AG04450 (cell line): ENCODE measurements at regions not wholly inside any gene's neighbourhood (a gene's known extent, or its start where the extent isn't known, plus 50 kb on each side); places are given as distances from the start of the nearest gene placed in this dataset.
"Not testable (repeated sequence)": the region's sequence is repeated elsewhere in the genome, so short reads cannot be mapped to it uniquely, and the experiment has no call there.

Experiments used
- CTCF ChIA-PET: fragments of 300-600, 350-600 bp; formaldehyde crosslinking; extraction: SDS; loops from one replicate; lab custom pipeline; 2022; ENCODE audit warnings: antibody characterized with exemption, inconsistent platforms; lab: Charles Lee
- POLR2A ChIA-PET: fragments of 350-600 bp; formaldehyde crosslinking; extraction: SDS; loops from one replicate; lab custom pipeline; 2021; ENCODE audit warnings: antibody characterized with exemption, inconsistent platforms; lab: Yijun Ruan, JAX
- DNase-seq: peaks from one replicate; pipeline ENCODE4 v3.0.0-alpha.2; 2011; ENCODE audit warnings: low read depth, low spot score
- H3K27ac ChIP-seq: one replicate; pipeline ENCODE4 v1.5.1; 2012; ENCODE audit warnings: low read depth, low read length, control low read depth
- H3K27me3 ChIP-seq: one replicate; pipeline ENCODE4 v1.6.0; 2012; ENCODE audit warnings: low read length; ENCODE audit not compliant: control insufficient read depth, insufficient read depth
- H3K4me3 ChIP-seq: 2 replicates; pipeline ENCODE4 v1.5.1; 2011; ENCODE audit warnings: mild to moderate bottlenecking, low read depth, low read length, control low read depth
- H3K9me3 ChIP-seq: 2 replicates; pipeline ENCODE4 v1.5.1; 2012; ENCODE audit warnings: low read length; ENCODE audit not compliant: control insufficient read depth, insufficient read depth
- CTCF ChIP-seq: IDR thresholded peaks from 2 replicates; pipeline ENCODE4 v1.5.1; 2011; ENCODE audit warnings: low read depth, low read length, control low read depth, inconsistent platforms

GRCh38 chr10:37520488-37520887 lies 336.9 kb downstream of the ZNF248 start:
- Histone ChIP-seq H3K27me3 (no peaks in the 10 kb centered on the region), H3K9me3 (peaks cover 21% of the 10 kb centered on the region), H3K27ac (no peak overlapping the region), H3K4me3 (no peak overlapping the region)
- no peak for DNase-seq
- POLR2A ChIA-PET: no interaction called here
- CTCF ChIA-PET: no interaction called here
- no peak for TF ChIP-seq CTCF

GRCh38 chr10:37510520-37510919 lies 346.9 kb downstream of the ZNF248 start:
- H3K27ac ChIP-seq, H3K4me3 ChIP-seq, H3K27me3 ChIP-seq, H3K9me3 ChIP-seq, DNase-seq, CTCF ChIA-PET, POLR2A ChIA-PET: not testable (repeated sequence)

- no peak for DNase-seq
- no peak for TF ChIP-seq CTCF
- Histone ChIP-seq H3K27ac (no peak overlapping the region), H3K4me3 (no peak overlapping the region), H3K27me3 (no peaks in the 10 kb centered on the region), H3K9me3 (peaks cover 10% of the 10 kb centered on the region; the same call in 1 of the 2 replicates)
- ChIA-PET CTCF (no interaction called here), POLR2A (no interaction called here)
These were observed 361.3 kb downstream of the ZNF248 start for GRCh38 chr10:37496061-37496460.

- CTCF ChIA-PET: interaction anchor here (0.7 kb wide), 1 partner anchor 23 kb away, joined by 3 read pairs; no protein-coding TSS in a partner anchor
- POLR2A ChIA-PET: interaction anchor here (0.6 kb wide), 1 partner anchor 22 kb away, joined by 8 read pairs; no protein-coding TSS in a partner anchor
- no peak for TF ChIP-seq CTCF
- no peak for DNase-seq
- no peak overlapping the region for H3K4me3 ChIP-seq
- no peak overlapping the region for H3K27ac ChIP-seq
- no peaks in the 10 kb centered on the region for H3K27me3 ChIP-seq
- peaks cover 10% of the 10 kb centered on the region; the same call in 1 of the 2 replicates for H3K9me3 ChIP-seq
These were observed 362.0 kb downstream of the ZNF248 start for GRCh38 chr10:37495415-37495814.

- DNase-seq, H3K27ac ChIP-seq, POLR2A ChIA-PET, H3K27me3 ChIP-seq, CTCF ChIA-PET, H3K4me3 ChIP-seq: not testable (repeated sequence)
- peaks cover 16% of the 10 kb centered on the region; the same call in 1 of the 2 replicates for H3K9me3 ChIP-seq
These were observed 364.1 kb downstream of the ZNF248 start for GRCh38 chr10:37493185-37493796.

- H3K4me3 ChIP-seq: no peak overlapping the region
- peaks cover 14% of the 10 kb centered on the region; the same call in 1 of the 2 replicates for H3K9me3 ChIP-seq
- CTCF ChIA-PET: no interaction called here
- no peak for DNase-seq
- H3K27me3 ChIP-seq: no peaks in the 10 kb centered on the region
- POLR2A ChIA-PET: no interaction called here
- no peak overlapping the region for H3K27ac ChIP-seq
- no peak for TF ChIP-seq CTCF
These were observed 364.9 kb downstream of the ANKRD30A start for GRCh38 chr10:37490266-37490665.
